GM12892 (cell line): ENCODE measurements at regions not wholly inside any gene's neighbourhood (a gene's known extent, or its start where the extent isn't known, plus 50 kb on each side); places are given as distances from the start of the nearest gene placed in this dataset.

ENCODE experiments used
- POLR2AphosphoS5 ChIP-seq: IDR thresholded peaks from 2 replicates; pipeline ENCODE4 v1.6.1; 2011; ENCODE audit warnings: low read depth, low read length, control low read depth
- TAF1 ChIP-seq: IDR thresholded peaks from 2 replicates; pipeline ENCODE4 v1.6.1; 2011; ENCODE audit warnings: low read depth, mild to moderate bottlenecking, control low read depth, low read length, borderline replicate concordance

DNA sequence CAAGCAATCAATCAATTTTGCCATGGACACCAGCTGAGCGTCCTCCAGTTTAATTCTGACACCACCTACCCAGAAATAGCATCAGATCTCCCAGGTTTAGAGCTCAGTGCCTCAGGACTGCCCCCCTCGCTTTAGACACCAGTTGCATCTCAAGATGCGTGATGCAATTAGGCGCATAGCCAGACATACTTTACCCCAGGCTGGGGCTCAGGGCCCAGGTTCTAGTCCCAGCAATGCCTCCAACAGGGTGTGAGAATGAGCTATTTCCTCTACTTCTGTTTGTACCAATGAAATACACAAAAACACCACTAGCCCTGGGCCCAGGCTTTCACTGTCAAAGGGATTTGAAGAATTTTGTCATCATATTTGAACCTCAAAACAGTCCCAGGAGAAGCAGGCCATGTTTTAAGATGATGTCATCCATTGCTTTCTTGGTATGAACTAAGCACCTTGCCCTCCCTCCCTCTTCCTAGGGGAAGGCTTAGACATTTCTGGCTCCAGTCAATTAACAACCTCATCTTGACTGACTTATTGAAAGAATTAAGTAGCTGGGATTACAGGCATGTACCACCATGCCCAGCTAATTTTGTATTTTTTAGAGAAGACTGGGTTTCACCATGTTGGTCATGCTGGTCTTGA is 61.5 kb upstream of the INCENP start:
- TF ChIP-seq TAF1 (no peak), POLR2AphosphoS5 (no peak)
